GM10266 (cell line): ENCODE measurements at regions not wholly inside any gene's neighbourhood (a gene's known extent, or its start where the extent isn't known, plus 50 kb on each side); places are given as distances from the start of the nearest gene placed in this dataset.

ENCODE experiments used
- DNase-seq: peaks from one replicate; pipeline ENCODE4 v3.0.0; 2012; ENCODE audit errors: extremely low spot score
- TF ChIP-seq, protein P1 (sequence below): IDR thresholded peaks from 2 replicates; pipeline ENCODE4 v1.5.1; 2012; ENCODE audit warnings: mild to moderate bottlenecking, low read depth; ENCODE audit not compliant: control insufficient read depth, insufficient read depth; ENCODE audit errors: missing control alignments

DNA sequence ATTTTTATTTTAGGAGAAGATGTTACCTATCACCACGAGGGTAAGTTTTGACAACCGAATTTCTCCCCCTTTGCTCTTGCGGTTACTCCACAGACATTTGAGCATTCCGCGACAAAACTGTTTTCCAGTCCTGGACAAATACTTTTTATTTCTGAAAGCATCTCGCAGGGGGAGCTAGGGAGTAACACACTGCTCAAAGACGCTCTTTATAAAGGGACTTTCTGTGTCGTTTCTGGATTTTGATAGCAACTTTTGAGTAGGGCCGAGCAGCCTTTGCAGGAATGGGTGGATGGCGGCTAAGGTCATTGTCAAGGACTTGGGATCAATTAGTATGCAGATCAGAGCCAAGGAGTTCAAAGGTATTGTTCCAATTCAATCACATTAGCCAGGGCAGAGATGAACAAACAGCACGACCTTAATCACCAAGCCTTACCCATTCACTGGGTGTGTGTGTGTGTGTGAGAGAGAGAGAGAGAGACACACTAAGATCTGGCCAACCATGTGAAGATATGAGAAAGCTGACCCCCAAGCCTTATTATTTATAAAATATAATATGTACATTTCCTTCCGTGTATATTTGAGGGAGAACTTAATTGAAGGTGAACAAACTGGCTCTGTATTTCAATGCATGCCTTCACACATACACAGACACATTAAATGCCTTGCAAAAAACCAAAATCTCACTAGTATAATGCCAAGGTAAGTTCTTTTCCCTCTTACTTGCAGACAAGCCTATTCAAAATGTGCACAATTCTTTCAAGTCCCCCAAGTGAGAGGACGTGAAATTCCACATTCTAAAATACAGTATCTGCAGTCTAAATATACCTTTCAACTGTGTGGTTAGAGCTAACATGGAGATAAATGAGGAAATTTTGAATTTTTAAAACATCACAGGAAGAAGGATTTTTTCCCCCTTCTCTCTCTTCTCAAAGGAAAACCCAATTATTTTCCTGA lies 613.8 kb downstream of the VRK1 start:
- DNase-seq: no peak
- TF ChIP-seq, protein P1, sequence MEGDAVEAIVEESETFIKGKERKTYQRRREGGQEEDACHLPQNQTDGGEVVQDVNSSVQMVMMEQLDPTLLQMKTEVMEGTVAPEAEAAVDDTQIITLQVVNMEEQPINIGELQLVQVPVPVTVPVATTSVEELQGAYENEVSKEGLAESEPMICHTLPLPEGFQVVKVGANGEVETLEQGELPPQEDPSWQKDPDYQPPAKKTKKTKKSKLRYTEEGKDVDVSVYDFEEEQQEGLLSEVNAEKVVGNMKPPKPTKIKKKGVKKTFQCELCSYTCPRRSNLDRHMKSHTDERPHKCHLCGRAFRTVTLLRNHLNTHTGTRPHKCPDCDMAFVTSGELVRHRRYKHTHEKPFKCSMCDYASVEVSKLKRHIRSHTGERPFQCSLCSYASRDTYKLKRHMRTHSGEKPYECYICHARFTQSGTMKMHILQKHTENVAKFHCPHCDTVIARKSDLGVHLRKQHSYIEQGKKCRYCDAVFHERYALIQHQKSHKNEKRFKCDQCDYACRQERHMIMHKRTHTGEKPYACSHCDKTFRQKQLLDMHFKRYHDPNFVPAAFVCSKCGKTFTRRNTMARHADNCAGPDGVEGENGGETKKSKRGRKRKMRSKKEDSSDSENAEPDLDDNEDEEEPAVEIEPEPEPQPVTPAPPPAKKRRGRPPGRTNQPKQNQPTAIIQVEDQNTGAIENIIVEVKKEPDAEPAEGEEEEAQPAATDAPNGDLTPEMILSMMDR: no peak

DNA sequence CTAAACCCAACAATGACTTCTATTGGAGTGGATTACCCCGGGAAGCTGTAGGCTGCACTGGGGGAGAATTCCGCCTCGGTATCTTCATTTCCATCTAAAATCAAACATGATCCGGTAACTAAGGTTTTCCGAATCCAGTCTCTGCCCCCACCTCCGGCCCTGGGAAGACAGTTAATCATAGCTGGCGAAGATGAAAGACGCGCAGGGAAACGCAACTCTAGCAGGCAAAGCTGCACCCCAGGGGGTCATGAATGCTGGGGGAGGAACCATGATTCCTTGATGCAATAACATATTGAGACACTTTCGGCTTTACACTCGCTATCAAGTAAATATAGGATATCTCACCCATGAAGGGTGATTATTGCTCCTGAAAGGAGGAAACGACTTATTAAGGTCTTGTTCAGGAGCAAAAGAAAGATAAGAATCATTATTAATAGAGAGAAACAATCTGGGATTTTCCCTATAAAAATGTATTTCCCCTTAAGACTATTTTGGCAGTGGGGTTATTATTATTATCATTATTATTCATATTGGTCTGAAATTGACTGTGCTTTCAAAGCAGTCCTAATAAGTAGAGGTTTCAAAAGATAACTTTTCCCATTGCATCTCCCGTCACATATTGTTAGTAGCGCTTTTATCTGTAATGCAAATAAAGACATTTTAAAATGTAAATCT lies 614.9 kb downstream of the VRK1 start:
- TF ChIP-seq, protein P1: no peak
- DNase-seq: no peak

DNA sequence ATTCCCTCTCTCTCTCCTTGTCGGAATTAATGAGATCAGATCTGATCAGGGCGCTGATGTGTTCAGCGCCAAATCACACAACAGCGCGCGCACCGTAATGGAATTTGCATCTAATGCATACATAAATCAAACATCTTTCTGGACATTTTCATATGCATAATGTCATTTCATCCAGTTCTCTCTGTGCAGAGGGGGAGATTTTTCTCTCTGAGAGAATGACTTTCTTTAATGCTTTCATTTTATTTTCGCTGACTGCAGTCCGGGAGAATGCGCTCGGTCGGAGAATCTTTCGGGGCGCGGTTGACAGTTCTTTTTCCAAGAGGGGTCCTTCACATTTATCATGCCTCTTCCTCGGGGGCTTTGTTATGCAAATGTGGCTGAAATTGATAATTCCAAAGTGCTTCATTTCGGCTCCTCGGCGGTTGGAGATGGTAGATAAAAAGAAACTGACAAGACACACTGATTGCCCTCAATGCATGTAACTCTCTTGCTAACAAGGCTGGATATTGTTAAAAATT lies 615.9 kb downstream of the VRK1 start:
- TF ChIP-seq, protein P1: no peak
- no peak for DNase-seq

DNA sequence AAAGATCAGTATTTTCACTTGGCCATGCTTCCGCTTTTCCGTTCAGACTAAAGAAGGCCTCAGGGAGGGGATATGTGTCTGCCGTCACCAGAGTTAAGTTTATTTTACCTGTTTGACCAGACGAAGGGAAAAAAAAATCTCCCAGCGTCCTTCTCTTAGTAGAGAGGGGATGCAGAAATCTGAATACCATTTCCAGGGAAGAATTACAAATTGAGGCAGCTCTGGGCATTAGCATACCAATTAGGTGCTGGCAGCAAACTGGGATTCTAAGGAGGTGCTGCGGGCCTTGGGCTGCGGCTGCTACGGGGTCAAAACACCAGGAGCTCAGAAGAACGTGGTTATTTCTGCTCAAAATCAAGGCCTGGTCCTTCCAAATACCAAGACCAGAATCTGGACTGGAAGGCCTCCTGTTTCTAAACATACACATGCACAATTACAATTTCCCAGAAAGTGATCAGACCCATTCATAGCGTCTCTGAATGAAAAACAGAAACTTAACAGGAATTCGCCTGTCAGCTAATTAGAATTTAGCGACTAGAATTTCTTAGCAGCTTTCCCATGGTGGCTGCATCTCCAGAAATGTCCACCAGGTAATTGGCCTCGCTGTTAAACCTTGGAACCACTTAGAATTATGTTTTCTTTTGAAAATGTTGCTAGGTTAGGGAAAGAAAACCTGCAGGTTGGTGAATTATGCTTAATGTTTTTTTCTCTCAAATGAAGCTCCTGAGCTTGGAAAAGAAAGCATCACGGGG lies 617.0 kb downstream of the VRK1 start:
- no peak for DNase-seq
- TF ChIP-seq, protein P1: no peak

DNA sequence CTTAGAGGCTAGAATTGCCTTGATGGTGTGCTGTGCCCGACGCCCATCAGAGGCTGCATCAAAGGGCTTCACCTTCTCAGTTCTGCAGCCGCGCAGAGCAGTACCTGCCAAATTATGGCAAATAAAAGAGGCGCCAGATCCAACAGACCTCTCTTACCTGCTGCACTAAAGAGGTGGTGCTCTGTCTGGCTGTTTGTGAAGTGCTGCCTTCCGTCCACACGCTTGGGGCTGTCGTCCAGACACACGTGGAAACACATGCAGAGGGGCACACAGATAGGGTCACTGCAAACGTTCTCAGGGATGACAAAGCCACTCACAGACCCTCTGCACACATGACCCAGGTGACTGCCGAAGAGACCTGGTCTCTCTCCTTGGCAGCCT lies 617.5 kb downstream of the VRK1 start:
- TF ChIP-seq, protein P1: no peak
- no peak for DNase-seq

DNA sequence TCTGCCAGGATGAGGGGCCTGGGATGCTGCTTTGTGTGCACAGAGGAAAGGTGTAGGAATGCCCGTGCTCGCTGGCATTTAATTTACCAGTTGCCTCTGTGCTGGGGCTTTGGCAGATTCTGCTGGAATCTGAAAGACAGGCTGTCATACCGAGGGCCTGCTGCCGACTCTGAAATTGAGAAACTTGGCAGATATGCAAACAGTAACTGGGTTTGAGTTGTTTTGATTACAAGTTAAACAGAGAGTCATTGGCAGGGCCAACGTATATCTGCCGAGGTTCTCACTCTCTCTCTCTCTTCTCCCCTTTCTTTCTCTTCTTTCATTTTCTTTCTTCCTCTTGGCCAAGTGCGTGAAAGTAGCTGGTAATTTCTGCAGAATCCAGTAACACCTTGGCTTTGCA lies 618.7 kb downstream of the VRK1 start:
- TF ChIP-seq, protein P1: no peak
- DNase-seq: no peak
